Endothelial cell of umbilical vein (primary cell): ENCODE measurements at regions not wholly inside any gene's neighbourhood (a gene's known extent, or its start where the extent isn't known, plus 50 kb on each side); places are given as distances from the start of the nearest gene placed in this dataset.

Experiments used
- BruUV-seq: library from RNA; stranded (reverse); fragments of 400-500 nt; replicated peaks from 2 replicates; lab custom pipeline; 2021; lab: Mats Ljungman, UMichigan
- CTCF ChIA-PET: fragments of 300-600, 350-600 bp; sonication (Branson Sonifier 250); formaldehyde crosslinking; loops from one replicate; lab custom pipeline; 2021; ENCODE audit warnings: antibody characterized with exemption, inconsistent platforms; lab: Charles Lee
- POLR2A ChIA-PET: fragments of 300-600, 350-600 bp; sonication (Branson Sonifier 250); formaldehyde crosslinking; loops from one replicate; lab custom pipeline; 2021; ENCODE audit warnings: antibody characterized with exemption, inconsistent platforms; lab: Charles Lee
- DNase-seq: peaks from one replicate; pipeline ENCODE4 v3.0.0-alpha.2; 2011; ENCODE audit warnings: low read depth, low spot score
- FAIRE-seq: peaks from 2 replicates; lab custom pipeline; 2011; peaks lifted over from hg19 to GRCh38; lab: Jason Lieb, UNC
- H2AFZ ChIP-seq: 2 replicates; pipeline ENCODE4 v1.6.0; 2012; ENCODE audit warnings: low read depth, low read length, control low read depth, inconsistent platforms
- H3K27ac ChIP-seq: 2 replicates; pipeline ENCODE4 v1.5.1; 2011; ENCODE audit warnings: low read depth, mild to moderate bottlenecking, control low read depth, low read length, moderate library complexity; ENCODE audit not compliant: insufficient read depth
- H3K27me3 ChIP-seq, 2 experiments: 2 replicates each; pipeline versions ENCODE4 v1.6.0 to v1.6.1; 2011; ENCODE audit warnings: low read length in 2 of 2, mixed read lengths in 1 of 2; ENCODE audit not compliant: control insufficient read depth in 2 of 2, insufficient read depth in 2 of 2
- H3K36me3 ChIP-seq, 2 experiments: 2 replicates in 1 of 2; 3 replicates in 1 of 2; pipeline ENCODE4 v1.5.1; 2011; ENCODE audit warnings: low read length in 2 of 2, mild to moderate bottlenecking in 1 of 2, moderate library complexity in 1 of 2; ENCODE audit not compliant: control insufficient read depth in 2 of 2, insufficient read depth in 2 of 2; ENCODE audit errors: extremely low read depth in 1 of 2
- H3K4me1 ChIP-seq: 3 replicates; pipeline ENCODE4 v1.5.1; 2011; ENCODE audit warnings: mild to moderate bottlenecking, low read length; ENCODE audit not compliant: control insufficient read depth, insufficient read depth; ENCODE audit errors: extremely low read depth
- H3K4me2 ChIP-seq: 2 replicates; pipeline ENCODE4 v1.6.1; 2011; ENCODE audit warnings: low read length, control low read depth, mixed read lengths; ENCODE audit not compliant: insufficient read depth
- H3K4me3 ChIP-seq, 3 experiments: fragments of 200-600 bp in 1 of 3; sonication (generic), shearing (Covaris generic) in 1 of 3; replicated peaks in 1 of 3; 2 replicates each; pipeline ENCODE4 v1.5.1; 2011 to 2016; ENCODE audit warnings: control low read depth in 3 of 3, low read length in 3 of 3, mild to moderate bottlenecking in 2 of 3, inconsistent platforms in 1 of 3, low read depth in 1 of 3, moderate library complexity in 1 of 3; ENCODE audit not compliant: insufficient read depth in 1 of 3
- H3K79me2 ChIP-seq: 2 replicates; pipeline ENCODE4 v1.6.0; 2012; ENCODE audit warnings: low read length, inconsistent platforms; ENCODE audit not compliant: control insufficient read depth, insufficient read depth
- H3K9ac ChIP-seq: replicated peaks from 2 replicates; pipeline ENCODE3; 2011; ENCODE audit warnings: low read length, control low read depth; ENCODE audit not compliant: insufficient read depth; ENCODE audit errors: extremely low read depth
- H3K9me1 ChIP-seq: replicated peaks from 3 replicates; pipeline ENCODE4 v1.6.0; 2011; ENCODE audit warnings: mild to moderate bottlenecking, low read length; ENCODE audit not compliant: control insufficient read depth, insufficient read depth; ENCODE audit errors: extremely low read depth
- H3K9me3 ChIP-seq: replicated peaks from 2 replicates; pipeline ENCODE4 v1.5.1; 2012; ENCODE audit warnings: low read length, inconsistent platforms; ENCODE audit not compliant: control insufficient read depth, insufficient read depth
- H4K20me1 ChIP-seq: replicated peaks from 2 replicates; pipeline ENCODE3; 2011; ENCODE audit warnings: mild to moderate bottlenecking, low read length; ENCODE audit not compliant: control insufficient read depth, insufficient read depth; ENCODE audit errors: extremely low read depth
- EZH2 ChIP-seq: IDR thresholded peaks from 2 replicates; pipeline ENCODE4 v1.6.1; 2012; ENCODE audit warnings: borderline replicate concordance, low read depth, mild to moderate bottlenecking, moderate library complexity, low read length, inconsistent platforms; ENCODE audit not compliant: severe bottlenecking
- FOS ChIP-seq: IDR thresholded peaks from 2 replicates; pipeline ENCODE4 v1.6.1; 2011; ENCODE audit warnings: mild to moderate bottlenecking, low read length, moderate library complexity, borderline replicate concordance; ENCODE audit not compliant: insufficient read depth
- GATA2 ChIP-seq: IDR thresholded peaks from 2 replicates; pipeline ENCODE4 v1.7.0; 2011; ENCODE audit warnings: low read depth, mild to moderate bottlenecking, moderate library complexity, mixed read lengths, low read length; ENCODE audit not compliant: insufficient read length, insufficient read depth
- JUN ChIP-seq: IDR thresholded peaks from 2 replicates; pipeline ENCODE4 v1.6.1; 2011; ENCODE audit warnings: borderline replicate concordance, low read depth; ENCODE audit not compliant: insufficient read length, insufficient read depth
- MYC ChIP-seq: IDR thresholded peaks from one replicate; pipeline ENCODE4 v1.6.1; 2011; ENCODE audit warnings: mild to moderate bottlenecking, low read depth, low read length
- POLR2A ChIP-seq: IDR thresholded peaks from 2 replicates; pipeline ENCODE4 v1.6.1; 2012; ENCODE audit warnings: low read depth, mild to moderate bottlenecking, control low read depth, low read length
- POLR2AphosphoS5 ChIP-seq: IDR thresholded peaks from 2 replicates; pipeline ENCODE4 v1.6.1; 2012; ENCODE audit warnings: low read depth, mild to moderate bottlenecking, control low read depth, low read length, moderate library complexity; ENCODE audit not compliant: insufficient read depth
- dilution Hi-C: fragments of 300-500 bp; cut with MboI; formaldehyde crosslinking; loops from one replicate; pipeline ENCODE4 v1.15.0; 2019; ENCODE audit warnings: low sequenced_read_pairs; ENCODE audit not compliant: extremely low pct_ligation_motif_present
- intact Hi-C: fragments of 100-400 bp; cut with micrococcal nuclease; formaldehyde crosslinking; loops from one replicate; pipeline ENCODE4 v1.10.0; 2022
- TF ChIP-seq, protein P1 (sequence below), 2 donors: IDR thresholded peaks; 1 replicate in 1 of 2; 2 replicates in 1 of 2; pipeline ENCODE4 v1.5.1; 2011; ENCODE audit warnings: low read length in 2 of 2, mild to moderate bottlenecking in 2 of 2, moderate library complexity in 2 of 2, control low read depth in 1 of 2, inconsistent platforms in 1 of 2, low read depth in 1 of 2; ENCODE audit not compliant: insufficient read depth in 1 of 2; ENCODE audit errors: extremely low read depth in 1 of 2
- TF ChIP-seq, protein P2 (sequence below): IDR thresholded peaks from 2 replicates; pipeline ENCODE4 v1.6.1; 2011; ENCODE audit not compliant: insufficient read depth, insufficient read length

GRCh38 chr14:30209136-30209535 is 281.5 kb upstream of the PRKD1 start:
- no peaks in the 10 kb centered on the region for H3K27me3 ChIP-seq
- H3K9me3 ChIP-seq, result no peaks in the 10 kb centered on the region
- H3K9ac ChIP-seq, result no peak overlapping the region
- H3K4me2 ChIP-seq, result no peak overlapping the region
- dilution Hi-C loops (no loop called here), intact Hi-C loops (no loop called here)
- H3K9me1 ChIP-seq, result no peaks in the 10 kb centered on the region
- no peak overlapping the region for H3K27ac ChIP-seq
- H3K79me2 ChIP-seq, result no peaks in the 10 kb centered on the region
- POLR2A ChIA-PET, result no interaction called here
- H2AFZ ChIP-seq, result no peak overlapping the region
- FAIRE-seq (no peak), DNase-seq (no peak)
- no peak overlapping the region for H3K4me3 ChIP-seq
- TF ChIP-seq, protein P1, sequence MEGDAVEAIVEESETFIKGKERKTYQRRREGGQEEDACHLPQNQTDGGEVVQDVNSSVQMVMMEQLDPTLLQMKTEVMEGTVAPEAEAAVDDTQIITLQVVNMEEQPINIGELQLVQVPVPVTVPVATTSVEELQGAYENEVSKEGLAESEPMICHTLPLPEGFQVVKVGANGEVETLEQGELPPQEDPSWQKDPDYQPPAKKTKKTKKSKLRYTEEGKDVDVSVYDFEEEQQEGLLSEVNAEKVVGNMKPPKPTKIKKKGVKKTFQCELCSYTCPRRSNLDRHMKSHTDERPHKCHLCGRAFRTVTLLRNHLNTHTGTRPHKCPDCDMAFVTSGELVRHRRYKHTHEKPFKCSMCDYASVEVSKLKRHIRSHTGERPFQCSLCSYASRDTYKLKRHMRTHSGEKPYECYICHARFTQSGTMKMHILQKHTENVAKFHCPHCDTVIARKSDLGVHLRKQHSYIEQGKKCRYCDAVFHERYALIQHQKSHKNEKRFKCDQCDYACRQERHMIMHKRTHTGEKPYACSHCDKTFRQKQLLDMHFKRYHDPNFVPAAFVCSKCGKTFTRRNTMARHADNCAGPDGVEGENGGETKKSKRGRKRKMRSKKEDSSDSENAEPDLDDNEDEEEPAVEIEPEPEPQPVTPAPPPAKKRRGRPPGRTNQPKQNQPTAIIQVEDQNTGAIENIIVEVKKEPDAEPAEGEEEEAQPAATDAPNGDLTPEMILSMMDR (IDR thresholded peaks at IDR 0.05; ENCODE audit: extremely low read depth in 1 of 2, insufficient read depth in 1 of 2, low read depth in 1 of 2, low read length in 2 of 2), result no peak
- TF ChIP-seq POLR2A (no peak), FOS (no peak), POLR2AphosphoS5 (no peak), MYC (no peak), GATA2 (no peak), JUN (no peak), EZH2 (no peak)
- TF ChIP-seq, protein P2, sequence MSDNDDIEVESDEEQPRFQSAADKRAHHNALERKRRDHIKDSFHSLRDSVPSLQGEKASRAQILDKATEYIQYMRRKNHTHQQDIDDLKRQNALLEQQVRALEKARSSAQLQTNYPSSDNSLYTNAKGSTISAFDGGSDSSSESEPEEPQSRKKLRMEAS, result no peak
- peaks cover 4% of the 10 kb centered on the region for H3K4me1 ChIP-seq
- CTCF ChIA-PET, result interaction anchor here (0.6 to 1.4 kb wide), 3 partner anchors 61 to 1435 kb away, joined by 3 to 4 read pairs (median 3); no protein-coding TSS in a partner anchor
- no TSS peak for BruUV-seq
- H4K20me1 ChIP-seq, result no peaks in the 10 kb centered on the region
- no peaks in the 10 kb centered on the region for H3K36me3 ChIP-seq
